NCI-H460 (cell line): ENCODE measurements at regions not wholly inside any gene's neighbourhood (a gene's known extent, or its start where the extent isn't known, plus 50 kb on each side); places are given as distances from the start of the nearest gene placed in this dataset.
"Not testable (repeated sequence)": the region's sequence is repeated elsewhere in the genome, so short reads cannot be mapped to it uniquely, and the experiment has no call there.

Experiments used
- DNase-seq: peaks from one replicate; pipeline ENCODE4 v3.0.0-alpha.2; 2016; ENCODE audit warnings: low read depth; ENCODE audit errors: extremely low read depth

DNA sequence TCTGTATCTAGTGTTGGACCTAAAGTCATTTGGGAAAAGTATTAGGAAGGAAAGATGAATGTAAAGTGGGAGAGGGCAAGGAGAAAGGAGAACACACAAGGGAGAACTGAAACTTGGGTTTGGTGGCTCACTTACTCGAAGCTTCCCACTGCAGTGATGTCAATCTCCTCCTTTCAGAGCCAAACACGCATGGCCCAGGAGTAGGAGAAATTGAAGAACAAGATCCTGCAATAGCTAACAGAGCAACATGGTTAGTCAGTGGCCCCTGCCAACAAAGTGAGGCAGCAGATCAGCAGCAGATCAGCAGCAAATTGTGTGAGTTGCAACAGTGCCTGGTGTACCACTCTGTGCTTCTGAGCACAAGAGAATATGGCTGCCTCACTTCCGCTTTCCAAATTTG is 366.4 kb downstream of the PSAT1 start:
- no peak for DNase-seq

DNA sequence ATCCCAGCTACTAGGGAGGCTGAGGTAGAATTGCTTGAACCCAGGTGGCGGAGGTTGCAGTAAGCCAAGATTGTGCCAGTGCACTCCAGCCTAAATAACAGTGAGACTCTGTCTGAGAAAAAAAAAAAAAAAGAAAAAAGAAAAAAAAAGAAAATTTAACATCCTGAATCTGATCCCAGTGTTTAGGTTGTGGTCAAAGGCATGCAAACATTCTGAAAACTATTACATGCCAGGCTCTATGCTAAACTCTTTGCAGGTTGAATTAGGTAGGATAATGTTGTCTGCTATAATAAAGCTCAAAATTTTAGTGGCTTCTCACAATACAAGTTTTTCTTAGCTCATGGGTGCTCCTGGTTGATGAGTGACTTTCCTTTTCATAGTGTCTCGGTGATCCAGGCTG is 367.4 kb downstream of the PSAT1 start:
- DNase-seq = no peak

DNA sequence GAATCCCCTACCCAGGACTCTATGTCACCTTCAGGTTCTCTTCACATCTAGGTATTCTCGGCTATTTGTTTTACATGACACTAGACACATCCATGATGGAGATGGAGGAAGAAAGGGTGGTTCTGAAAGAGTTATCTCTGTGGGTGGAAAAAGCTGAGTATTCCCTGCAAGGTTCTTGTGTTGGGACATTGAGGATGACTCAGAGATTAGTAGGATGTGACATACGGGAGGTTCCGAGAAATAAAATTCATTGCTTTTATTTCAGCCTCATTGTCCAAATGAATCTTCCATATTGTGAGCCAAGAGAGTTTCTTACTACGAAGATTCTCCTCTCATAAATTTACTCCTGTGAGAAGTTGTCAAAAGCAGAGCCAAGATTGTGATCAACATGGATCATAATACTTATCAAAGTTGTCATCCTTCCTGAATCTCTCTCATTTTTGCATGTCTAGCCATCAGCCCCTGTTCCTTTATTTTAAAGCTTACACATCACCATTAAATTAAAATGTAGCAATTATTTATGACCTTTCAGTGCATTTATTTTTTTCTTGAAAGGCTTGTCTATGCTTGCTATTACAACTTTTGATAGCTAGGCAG is 370.0 kb downstream of the PSAT1 start:
- DNase-seq = no peak

- DNase-seq = no peak
Measured at GRCh38 chr9:78668148-78668832, 371.4 kb downstream of the PSAT1 start.

- no peak for DNase-seq
Measured at GRCh38 chr9:78669591-78669990, 372.7 kb downstream of the PSAT1 start.

DNA sequence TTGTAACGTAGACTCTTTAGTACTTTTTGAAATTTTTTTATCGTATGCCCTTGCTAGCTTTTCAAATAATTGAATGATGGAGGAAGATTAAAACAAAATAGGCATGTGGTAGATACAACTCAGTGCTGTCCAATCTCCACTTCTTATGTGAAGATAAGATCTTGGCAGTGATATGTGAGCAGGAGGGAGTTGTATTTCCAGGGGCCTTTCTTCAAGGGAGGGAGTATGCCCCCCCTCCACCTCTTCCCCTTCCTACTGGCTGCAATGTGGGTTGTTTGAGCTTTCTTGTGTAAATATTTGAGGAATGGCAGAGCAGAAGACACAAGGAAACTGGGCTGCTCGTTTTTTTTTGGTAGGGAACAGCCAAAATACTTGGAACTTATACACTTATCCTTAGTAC is 374.9 kb downstream of the PSAT1 start:
- DNase-seq = no peak

DNA sequence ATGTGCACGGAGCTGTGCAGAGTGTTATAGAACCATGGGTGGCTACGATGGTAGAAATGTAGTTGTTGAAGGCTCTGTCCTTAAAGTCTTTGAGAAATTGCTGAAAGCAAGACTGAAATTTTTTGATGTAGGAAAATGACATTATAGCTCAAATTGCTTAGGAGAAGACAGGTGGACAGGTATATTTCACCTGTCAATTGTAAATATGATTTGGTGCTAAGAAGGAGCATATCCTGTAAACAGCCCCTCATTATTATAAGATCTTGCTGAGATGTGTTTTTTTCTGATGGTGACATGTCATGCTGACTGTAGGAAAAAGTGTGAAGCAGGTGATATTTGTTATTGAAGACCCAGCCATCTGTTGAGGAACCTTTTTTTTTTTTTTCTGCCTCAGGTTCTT is 377.9 kb downstream of the PSAT1 start:
- no peak for DNase-seq

GRCh38 chr9:78676009-78676408 is 379.1 kb downstream of the PSAT1 start:
- no peak for DNase-seq

- DNase-seq = no peak
Measured at GRCh38 chr9:78676623-78677022, 379.7 kb downstream of the PSAT1 start.

DNA sequence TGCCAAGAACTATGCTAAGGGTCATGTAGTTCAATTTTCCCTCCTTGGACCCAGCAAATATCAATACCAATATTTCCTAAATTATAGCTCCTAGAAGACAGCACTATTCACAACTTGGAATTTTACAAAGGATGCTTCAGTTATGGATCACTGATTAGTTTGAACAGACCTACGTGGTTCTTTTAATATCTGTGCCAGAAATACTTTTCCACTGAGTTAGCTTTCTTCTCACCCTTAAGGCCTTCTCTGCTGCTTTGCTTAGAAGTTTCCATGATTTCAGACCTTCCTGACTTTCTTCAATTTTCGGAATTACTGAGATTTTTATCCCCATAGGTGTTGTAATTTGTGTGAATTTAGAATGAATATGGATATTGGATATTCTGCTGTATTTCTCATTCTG is 380.4 kb downstream of the PSAT1 start:
- DNase-seq = no peak

DNA sequence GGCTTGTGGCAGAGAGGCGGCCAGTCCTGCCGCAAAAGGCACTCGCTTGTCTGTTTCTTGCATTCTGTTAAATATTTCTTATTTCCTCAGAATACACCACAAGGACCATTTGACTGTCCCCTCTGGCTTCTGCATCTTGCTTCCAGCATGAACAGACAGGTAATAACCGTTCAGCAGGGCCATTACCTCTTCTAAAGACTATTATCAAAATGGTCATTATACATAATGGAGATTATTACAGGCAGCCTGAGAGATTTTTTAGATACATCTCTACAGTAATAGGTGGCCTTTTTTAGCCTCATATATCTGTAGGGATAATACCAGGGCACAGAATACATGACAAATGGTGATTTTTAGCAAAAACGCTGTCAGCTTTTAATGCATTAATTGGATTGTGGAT is 382.0 kb downstream of the PSAT1 start:
- no peak for DNase-seq

- DNase-seq = no peak
Measured at GRCh38 chr9:78680196-78680595, 383.3 kb downstream of the PSAT1 start.

GRCh38 chr9:78682216-78682615 is 385.3 kb downstream of the PSAT1 start:
- no peak for DNase-seq

GRCh38 chr9:78685471-78685870 is 388.5 kb downstream of the PSAT1 start:
- DNase-seq = no peak

DNA sequence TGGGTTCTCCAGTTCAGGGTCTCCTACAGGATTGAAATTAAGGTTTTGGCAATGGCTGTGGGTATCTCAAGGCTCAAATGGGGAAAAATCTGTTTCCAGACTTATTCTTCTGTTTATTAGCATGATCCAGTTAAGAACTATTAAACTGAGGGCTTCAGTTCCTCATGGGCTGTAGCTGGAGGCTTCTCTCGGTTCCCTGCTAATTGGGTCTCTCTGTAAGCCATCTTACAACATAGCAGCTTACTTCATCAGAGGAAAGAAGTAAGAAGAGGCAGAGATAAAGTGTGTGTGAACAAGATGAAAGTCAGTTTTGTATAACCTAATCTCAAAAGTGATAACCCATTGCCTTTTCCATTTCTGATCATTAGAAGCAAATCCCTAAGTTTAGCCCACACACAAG is 391.9 kb downstream of the PSAT1 start:
- DNase-seq = no peak

GRCh38 chr9:78691542-78691941 is 394.6 kb downstream of the PSAT1 start:
- no peak for DNase-seq

- no peak for DNase-seq
Measured at GRCh38 chr9:78692871-78693270, 395.9 kb downstream of the PSAT1 start.

DNA sequence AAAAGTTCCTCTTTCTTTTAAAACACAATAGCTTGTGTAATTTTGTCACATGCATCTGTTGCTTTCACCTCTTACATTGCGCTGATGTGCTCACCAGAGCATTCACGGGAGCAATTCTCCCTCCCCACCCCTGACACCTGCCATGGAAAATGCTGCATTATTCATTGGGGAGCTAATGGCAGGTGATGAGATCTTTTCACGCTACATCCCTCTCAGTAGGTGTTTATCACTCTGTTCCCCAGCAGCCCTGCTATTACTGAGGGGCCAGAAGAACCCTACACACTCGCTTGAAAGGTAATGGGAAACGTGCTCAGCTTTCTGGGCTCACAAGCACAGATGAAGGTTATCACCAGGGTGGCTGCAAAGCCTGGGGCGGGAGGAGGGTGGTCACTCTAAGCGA is 398.0 kb downstream of the PSAT1 start:
- no peak for DNase-seq

GRCh38 chr9:78695519-78695918 is 398.6 kb downstream of the PSAT1 start:
- DNase-seq = no peak

DNA sequence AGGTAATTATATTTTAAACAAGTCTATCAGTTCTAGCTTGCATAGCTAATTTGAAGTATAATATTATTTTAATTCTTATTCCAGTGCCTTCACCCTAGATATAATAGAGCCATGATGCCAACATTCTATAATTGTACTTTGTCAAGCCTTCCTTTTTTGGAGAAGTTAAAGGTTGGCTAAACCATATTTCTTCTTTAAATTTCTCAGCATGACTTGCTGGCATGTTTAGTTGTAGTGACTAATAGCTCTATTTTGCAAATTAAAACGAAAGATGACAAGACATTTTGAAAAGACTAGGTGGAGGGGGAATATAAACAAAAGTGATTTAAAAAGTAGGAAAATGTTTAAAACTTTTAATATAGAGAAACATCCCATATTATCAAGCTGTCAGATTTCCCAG is 400.7 kb downstream of the PSAT1 start:
- no peak for DNase-seq

- DNase-seq = no peak
Measured at GRCh38 chr9:78698371-78698770, 401.4 kb downstream of the PSAT1 start.

- not testable (repeated sequence) for DNase-seq
Measured at GRCh38 chr9:78699217-78699616, 402.3 kb downstream of the PSAT1 start.

GRCh38 chr9:78704153-78704552 is 407.2 kb downstream of the PSAT1 start:
- DNase-seq = not testable (repeated sequence)
